A673 (cell line): ENCODE measurements at regions not wholly inside any gene's neighbourhood (a gene's known extent, or its start where the extent isn't known, plus 50 kb on each side); places are given as distances from the start of the nearest gene placed in this dataset.

Experiments used
- BruUV-seq: library from RNA; stranded (reverse); fragments of 400-500 nt; replicated peaks from 2 replicates; lab custom pipeline; 2021; lab: Mats Ljungman, UMichigan
- CTCF ChIA-PET: fragments of 300-600 bp; sonication (Branson Sonifier 250); formaldehyde crosslinking; loops from one replicate; lab custom pipeline; 2022; ENCODE audit warnings: antibody characterized with exemption; lab: Charles Lee
- POLR2A ChIA-PET: fragments of 300-600 bp; sonication (Branson Sonifier 250); formaldehyde crosslinking; loops from one replicate; lab custom pipeline; 2022; ENCODE audit warnings: antibody characterized with exemption; ENCODE audit not compliant: low non-redundant PET; lab: Charles Lee
- DNase-seq: peaks from one replicate; pipeline ENCODE4 v3.0.0-alpha.2; 2015; ENCODE audit warnings: low spot score
- H3K27ac ChIP-seq: fragments of 200-600 bp; sonication (generic); 2 replicates; pipeline ENCODE4 v1.5.1; 2016; ENCODE audit warnings: mixed run types, low read depth, mild to moderate bottlenecking, mixed read lengths, antibody characterized with exemption, low read length; ENCODE audit not compliant: poor library complexity, severe bottlenecking
- H3K27me3 ChIP-seq: fragments of 200-600 bp; sonication (generic); replicated peaks from 2 replicates; pipeline ENCODE4 v1.6.1; 2017; ENCODE audit warnings: mixed run types, low read depth, mild to moderate bottlenecking, mixed read lengths, antibody characterized with exemption, low read length; ENCODE audit not compliant: insufficient read depth, poor library complexity
- H3K36me3 ChIP-seq: fragments of 200-600 bp; sonication (generic); 2 replicates; pipeline ENCODE4 v1.6.1; 2016; ENCODE audit warnings: mixed run types, mild to moderate bottlenecking, mixed read lengths, antibody characterized with exemption, low read length; ENCODE audit not compliant: insufficient read depth, poor library complexity, severe bottlenecking
- H3K4me1 ChIP-seq: fragments of 200-600 bp; sonication (generic); 2 replicates; pipeline ENCODE4 v1.6.1; 2017; ENCODE audit warnings: mixed run types, mild to moderate bottlenecking, mixed read lengths, antibody characterized with exemption, low read length; ENCODE audit not compliant: insufficient read depth, poor library complexity, severe bottlenecking
- H3K4me3 ChIP-seq: fragments of 200-600 bp; sonication (generic); 2 replicates; pipeline ENCODE4 v1.5.1; 2016; ENCODE audit warnings: low read depth, mixed run types, mild to moderate bottlenecking, mixed read lengths, low read length; ENCODE audit not compliant: poor library complexity, severe bottlenecking
- H3K9me3 ChIP-seq: fragments of 200-600 bp; sonication (generic); 2 replicates; pipeline ENCODE4 v1.6.1; 2016; ENCODE audit warnings: mixed run types, low read depth, mild to moderate bottlenecking, mixed read lengths, antibody characterized with exemption, low read length; ENCODE audit not compliant: poor library complexity, severe bottlenecking
- EZH2 ChIP-seq: fragments of 200-600 bp; sonication (generic); IDR thresholded peaks from 2 replicates; pipeline ENCODE4 v1.6.1; 2017; ENCODE audit warnings: borderline replicate concordance, low read depth, mild to moderate bottlenecking, mixed read lengths, antibody characterized with exemption, low read length; ENCODE audit not compliant: poor library complexity, severe bottlenecking
- intact Hi-C: fragments of 100-400 bp; cut with micrococcal nuclease; formaldehyde crosslinking; loops from one replicate; pipeline ENCODE4 v1.10.0; 2022; ENCODE audit not compliant: unreplicated experiment
- TF ChIP-seq, protein P1 (sequence below): fragments of 300-800, 200-600 bp; sonication (generic); conservative IDR thresholded peaks from 2 replicates; pipeline ENCODE4 v1.5.1; 2017; ENCODE audit warnings: low read depth, mild to moderate bottlenecking, antibody characterized with exemption, low read length, moderate library complexity, mixed read lengths

DNA sequence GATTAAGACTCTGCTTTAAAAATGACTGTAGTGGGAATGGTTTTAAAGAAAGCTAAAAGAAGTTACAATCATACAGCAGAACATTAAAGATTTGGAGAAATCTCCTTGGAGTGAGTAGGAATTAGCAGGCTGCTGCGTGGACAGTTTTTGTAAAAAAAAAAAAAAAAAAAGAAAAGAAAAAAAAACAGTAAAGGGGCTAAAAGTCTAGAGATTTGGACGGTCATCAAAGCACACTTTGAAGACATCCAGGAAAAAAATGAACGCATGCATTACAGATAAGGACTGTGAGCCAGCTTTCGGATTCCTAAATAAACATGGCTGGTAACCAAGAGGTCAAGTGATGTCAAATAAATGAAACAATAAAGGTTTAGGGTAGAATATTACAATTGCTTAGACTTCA is 1700.6 kb downstream of the PCDH9 start:
- TF ChIP-seq, protein P1, sequence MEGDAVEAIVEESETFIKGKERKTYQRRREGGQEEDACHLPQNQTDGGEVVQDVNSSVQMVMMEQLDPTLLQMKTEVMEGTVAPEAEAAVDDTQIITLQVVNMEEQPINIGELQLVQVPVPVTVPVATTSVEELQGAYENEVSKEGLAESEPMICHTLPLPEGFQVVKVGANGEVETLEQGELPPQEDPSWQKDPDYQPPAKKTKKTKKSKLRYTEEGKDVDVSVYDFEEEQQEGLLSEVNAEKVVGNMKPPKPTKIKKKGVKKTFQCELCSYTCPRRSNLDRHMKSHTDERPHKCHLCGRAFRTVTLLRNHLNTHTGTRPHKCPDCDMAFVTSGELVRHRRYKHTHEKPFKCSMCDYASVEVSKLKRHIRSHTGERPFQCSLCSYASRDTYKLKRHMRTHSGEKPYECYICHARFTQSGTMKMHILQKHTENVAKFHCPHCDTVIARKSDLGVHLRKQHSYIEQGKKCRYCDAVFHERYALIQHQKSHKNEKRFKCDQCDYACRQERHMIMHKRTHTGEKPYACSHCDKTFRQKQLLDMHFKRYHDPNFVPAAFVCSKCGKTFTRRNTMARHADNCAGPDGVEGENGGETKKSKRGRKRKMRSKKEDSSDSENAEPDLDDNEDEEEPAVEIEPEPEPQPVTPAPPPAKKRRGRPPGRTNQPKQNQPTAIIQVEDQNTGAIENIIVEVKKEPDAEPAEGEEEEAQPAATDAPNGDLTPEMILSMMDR: no peak
- no peak for TF ChIP-seq EZH2
- no peak overlapping the region for H3K4me3 ChIP-seq
- intact Hi-C loops: no loop called here
- ChIA-PET POLR2A (no interaction called here), CTCF (no interaction called here)
- H3K27ac ChIP-seq: no peak overlapping the region
- no peaks in the 10 kb centered on the region for H3K27me3 ChIP-seq
- H3K4me1 ChIP-seq: no peaks in the 10 kb centered on the region
- H3K36me3 ChIP-seq: no peaks in the 10 kb centered on the region
- BruUV-seq: no TSS peak
- no peaks in the 10 kb centered on the region for H3K9me3 ChIP-seq
- DNase-seq: no peak

DNA sequence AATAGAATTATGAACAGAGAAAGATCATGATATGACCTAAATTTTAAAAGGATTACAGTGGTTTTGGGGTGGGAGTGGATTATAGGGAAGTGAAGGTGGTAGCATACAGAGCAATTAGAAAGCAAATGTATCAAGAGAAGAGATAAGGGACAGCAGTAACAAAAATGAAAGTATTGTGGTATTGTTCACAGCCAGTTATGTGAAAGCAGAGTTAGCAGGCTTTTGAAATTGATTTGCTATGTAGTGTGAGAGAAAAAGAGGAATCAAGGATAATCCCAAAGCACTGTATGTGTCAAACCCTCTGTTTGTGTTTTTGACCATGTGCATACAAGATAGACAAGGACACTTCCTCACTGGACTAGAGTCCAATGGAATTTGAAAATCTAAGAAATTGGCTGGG is 1721.4 kb downstream of the PCDH9 start:
- BruUV-seq: no TSS peak
- H3K4me3 ChIP-seq: no peak overlapping the region
- H3K36me3 ChIP-seq: no peaks in the 10 kb centered on the region
- H3K4me1 ChIP-seq: no peaks in the 10 kb centered on the region
- ChIA-PET POLR2A (no interaction called here), CTCF (no interaction called here)
- H3K27me3 ChIP-seq: no peaks in the 10 kb centered on the region
- H3K27ac ChIP-seq: no peak overlapping the region
- intact Hi-C loops: no loop called here
- no peak for DNase-seq
- TF ChIP-seq EZH2: no peak
- TF ChIP-seq, protein P1: no peak
- H3K9me3 ChIP-seq: no peaks in the 10 kb centered on the region

DNA sequence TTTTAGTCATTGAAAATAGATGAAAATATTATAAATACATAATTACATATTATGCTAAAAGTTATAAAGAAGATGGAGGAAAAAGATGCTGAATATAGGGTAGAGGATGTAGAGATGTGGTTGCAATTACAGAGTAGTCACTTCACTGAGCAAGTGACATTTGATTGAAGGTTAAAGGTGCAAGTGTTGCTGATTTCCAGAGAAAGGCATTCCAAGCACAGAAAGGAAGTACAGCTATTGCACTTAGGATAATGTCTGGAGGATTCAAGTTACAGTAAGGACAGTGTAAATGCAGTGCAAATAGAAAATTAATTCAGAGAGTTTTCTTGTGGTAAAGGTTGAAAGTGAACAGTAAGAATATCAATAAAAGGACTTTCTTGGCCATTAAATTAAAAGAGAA is 1721.8 kb downstream of the PCDH9 start:
- H3K27me3 ChIP-seq: no peaks in the 10 kb centered on the region
- no TSS peak for BruUV-seq
- ChIA-PET POLR2A (no interaction called here), CTCF (no interaction called here)
- H3K36me3 ChIP-seq: no peaks in the 10 kb centered on the region
- H3K4me1 ChIP-seq: no peaks in the 10 kb centered on the region
- intact Hi-C loops: no loop called here
- H3K27ac ChIP-seq: no peak overlapping the region
- DNase-seq: no peak
- no peak overlapping the region for H3K4me3 ChIP-seq
- H3K9me3 ChIP-seq: no peaks in the 10 kb centered on the region
- TF ChIP-seq, protein P1: no peak
- no peak for TF ChIP-seq EZH2
